Right lobe of liver (tissue), 4 donors: ENCODE measurements at regions not wholly inside any gene's neighbourhood (a gene's known extent, or its start where the extent isn't known, plus 50 kb on each side); places are given as distances from the start of the nearest gene placed in this dataset.

Experiments
- CTCF ChIP-seq, 4 donors: fragments of 200-600 bp in 3 of 4; fragments of 450-650 bp in 1 of 4; IDR thresholded peaks; one replicate each; pipeline versions ENCODE4 v1.5.1 to v1.8.0; 2016 to 2022; ENCODE audit warnings: antibody characterized with exemption in 4 of 4, mild to moderate bottlenecking in 2 of 4
- POLR2A ChIP-seq: fragments of 450-650 bp; IDR thresholded peaks from one replicate; pipeline ENCODE4 v1.6.1; 2017; ENCODE audit warnings: antibody characterized with exemption, mild to moderate bottlenecking
- donor health status: DM: no; HTN: no; CAD: no.
- donor health status: DM: no; HTN: no; CAD: no.
- donor health status: DM: no; HTN: yes; CAD: no.

GRCh38 chr15:95450413-95450812 lies 880.1 kb upstream of the NR2F2 start:
- TF ChIP-seq CTCF (IDR thresholded peaks at IDR 0.05) (no peak), POLR2A (no peak)
